HUES6 (cell line): ENCODE measurements at regions not wholly inside any gene's neighbourhood (a gene's known extent, or its start where the extent isn't known, plus 50 kb on each side); places are given as distances from the start of the nearest gene placed in this dataset.

Experiments
- H3K27ac ChIP-seq: 2 replicates; pipeline ENCODE4 v1.7.0; 2013; ENCODE audit warnings: low read depth, mild to moderate bottlenecking, low read length, inconsistent platforms
- H3K27me3 ChIP-seq: 2 replicates; pipeline ENCODE4 v1.6.1; 2013; ENCODE audit warnings: low read length; ENCODE audit not compliant: control insufficient read depth, insufficient read depth
- H3K36me3 ChIP-seq: 2 replicates; pipeline ENCODE4 v1.6.1; 2013; ENCODE audit warnings: low read length; ENCODE audit not compliant: control insufficient read depth, insufficient read depth
- H3K4me1 ChIP-seq: 2 replicates; pipeline ENCODE4 v1.6.1; 2013; ENCODE audit warnings: low read length; ENCODE audit not compliant: control insufficient read depth, insufficient read depth
- H3K4me3 ChIP-seq: 2 replicates; pipeline ENCODE4 v1.5.1; 2013; ENCODE audit warnings: low read depth, low read length
- H3K9ac ChIP-seq: one replicate; pipeline ENCODE4 v1.6.1; 2013; ENCODE audit warnings: mild to moderate bottlenecking, low read length
- H3K9me3 ChIP-seq: 2 replicates; pipeline ENCODE4 v1.6.1; 2013; ENCODE audit warnings: low read depth, low read length; ENCODE audit not compliant: control insufficient read depth, insufficient read depth

DNA sequence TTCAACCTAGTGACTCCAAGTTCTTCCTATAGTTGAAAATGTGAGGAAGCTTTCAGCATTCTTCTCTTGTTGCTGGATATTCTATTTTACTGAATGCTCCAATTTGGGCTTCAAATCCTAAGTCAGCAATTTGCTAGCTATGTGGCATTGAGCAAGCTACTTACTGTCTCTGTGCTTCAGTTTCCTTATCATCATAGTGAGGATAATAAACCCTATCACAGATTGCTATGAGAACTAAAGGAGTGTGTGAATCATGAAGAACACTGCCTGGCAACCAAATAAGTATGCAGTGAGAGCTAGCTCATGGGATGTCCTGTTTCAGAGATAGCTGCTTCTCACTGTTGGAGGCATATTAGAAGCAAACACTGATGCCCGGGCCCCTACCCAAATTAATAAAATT, 163.8 kb upstream of the CDIN1 start:
- no peak overlapping the region for H3K27ac ChIP-seq
- no peaks in the 10 kb centered on the region for H3K4me1 ChIP-seq
- H3K9ac ChIP-seq, result no peak overlapping the region
- H3K27me3 ChIP-seq, result no peaks in the 10 kb centered on the region
- no peaks in the 10 kb centered on the region for H3K9me3 ChIP-seq
- no peak overlapping the region for H3K4me3 ChIP-seq
- H3K36me3 ChIP-seq, result no peaks in the 10 kb centered on the region

DNA sequence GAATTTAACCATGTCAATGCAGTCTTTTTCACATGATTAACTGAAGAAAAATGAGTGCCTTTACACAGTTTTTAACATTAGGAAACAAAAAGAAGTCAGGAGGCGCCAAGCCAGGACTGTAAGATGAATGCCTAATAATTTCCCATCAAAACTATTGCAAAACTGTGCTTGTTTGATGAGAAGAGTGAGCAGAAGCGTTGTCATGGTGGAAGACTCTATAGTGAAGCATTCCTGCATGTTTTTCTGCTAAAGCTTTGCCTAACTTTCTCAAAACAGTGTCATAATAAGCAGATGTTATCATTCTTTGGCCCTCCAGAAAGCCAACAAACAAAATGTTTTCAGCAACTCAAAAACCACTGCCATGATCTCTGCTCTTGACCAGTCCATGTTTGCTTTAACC, 156.8 kb upstream of the CDIN1 start:
- Histone ChIP-seq H3K27me3 (no peaks in the 10 kb centered on the region), H3K9me3 (no peaks in the 10 kb centered on the region), H3K36me3 (no peaks in the 10 kb centered on the region), H3K27ac (no peak overlapping the region), H3K9ac (no peak overlapping the region), H3K4me3 (no peak overlapping the region), H3K4me1 (peaks cover 12% of the 10 kb centered on the region)

DNA sequence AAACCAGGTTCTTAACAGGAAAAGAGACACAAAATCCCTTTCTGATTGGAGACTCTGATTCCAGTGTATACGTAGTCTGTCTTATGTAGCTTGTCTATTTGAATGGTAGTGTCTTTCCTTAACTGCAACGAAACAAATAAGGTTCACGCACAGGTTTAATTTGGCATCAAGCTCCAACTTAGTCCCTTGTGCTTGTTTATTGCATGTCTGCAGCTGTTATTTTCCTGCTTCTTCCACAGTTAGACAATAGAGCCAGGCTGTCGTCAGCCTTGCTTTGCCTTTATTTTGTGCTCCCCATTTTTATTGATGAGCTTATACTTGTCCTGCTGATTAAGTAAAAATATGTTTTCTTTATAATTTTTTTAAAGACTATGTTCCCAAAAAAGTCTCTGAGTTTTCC, 152.7 kb upstream of the CDIN1 start:
- Histone ChIP-seq H3K27me3 (no peaks in the 10 kb centered on the region), H3K27ac (no peak overlapping the region), H3K9ac (no peak overlapping the region)

DNA sequence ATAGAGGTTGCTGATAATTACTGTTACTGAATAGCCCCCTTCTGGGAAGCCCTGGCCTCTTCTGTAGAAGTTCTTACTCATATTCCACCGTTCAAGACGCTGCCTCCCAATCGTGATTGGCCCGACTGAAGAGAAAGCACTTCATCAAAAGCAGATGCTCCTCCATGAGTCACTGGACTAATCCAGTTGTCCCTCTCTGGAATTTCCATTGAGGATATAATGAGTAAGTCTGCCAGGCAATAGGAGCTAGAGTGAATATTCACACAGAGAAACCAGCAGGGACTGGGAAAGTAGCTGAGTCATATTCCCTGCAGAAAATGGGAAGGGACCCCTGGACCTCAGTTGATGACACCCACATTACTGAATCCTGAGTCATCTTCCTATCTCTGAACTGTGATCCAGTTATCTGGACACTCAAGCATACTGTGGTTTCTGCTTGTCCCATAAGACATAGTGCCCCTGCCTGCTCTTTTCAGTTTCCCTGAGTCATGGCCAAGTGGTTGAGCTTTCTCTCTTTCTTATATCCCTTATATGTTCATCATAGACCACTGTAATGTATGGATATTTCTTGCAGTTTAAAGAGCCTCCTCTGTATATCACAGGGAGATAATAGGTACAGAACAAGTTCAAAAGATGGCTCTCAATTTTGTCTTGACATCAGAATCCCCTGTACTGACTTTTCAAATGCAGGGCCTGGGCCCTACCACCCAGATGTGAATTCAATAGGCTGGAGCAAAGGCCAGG, 151.2 kb upstream of the CDIN1 start:
- Histone ChIP-seq H3K9ac (no peak overlapping the region), H3K27ac (peak overlapping the region; percentile 53; the same call in 1 of the 2 replicates), H3K4me1 (peaks cover 25% of the 10 kb centered on the region), H3K4me3 (no peak overlapping the region), H3K36me3 (no peaks in the 10 kb centered on the region), H3K9me3 (no peaks in the 10 kb centered on the region), H3K27me3 (no peaks in the 10 kb centered on the region)

More for the DNA sequence above, 152.7 kb upstream of the CDIN1 start:
- Histone ChIP-seq H3K4me1 (peaks cover 25% of the 10 kb centered on the region), H3K4me3 (no peak overlapping the region), H3K36me3 (no peaks in the 10 kb centered on the region), H3K9me3 (no peaks in the 10 kb centered on the region)

DNA sequence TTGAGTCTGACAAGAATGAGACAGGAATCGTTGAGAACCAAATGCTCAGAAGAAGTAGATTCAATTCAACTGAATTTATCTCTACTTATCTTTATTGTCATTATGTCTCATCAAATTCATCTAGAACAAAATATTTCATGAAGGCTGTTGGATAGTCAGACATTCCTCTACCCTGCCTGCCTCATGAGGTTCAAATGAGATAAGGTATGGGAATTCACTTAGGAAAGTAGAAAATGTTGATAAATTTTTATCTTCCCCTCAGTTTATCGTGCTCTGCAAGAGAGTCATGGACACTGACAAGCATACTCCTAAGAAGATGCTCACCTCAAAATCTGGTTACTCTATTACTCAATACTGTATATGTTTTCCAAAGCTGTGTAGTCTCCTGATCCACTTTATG, 149.7 kb upstream of the CDIN1 start:
- Histone ChIP-seq H3K27ac (no peak overlapping the region), H3K36me3 (no peaks in the 10 kb centered on the region), H3K9me3 (no peaks in the 10 kb centered on the region), H3K27me3 (no peaks in the 10 kb centered on the region), H3K4me1 (peaks cover 25% of the 10 kb centered on the region), H3K9ac (no peak overlapping the region), H3K4me3 (no peak overlapping the region)

DNA sequence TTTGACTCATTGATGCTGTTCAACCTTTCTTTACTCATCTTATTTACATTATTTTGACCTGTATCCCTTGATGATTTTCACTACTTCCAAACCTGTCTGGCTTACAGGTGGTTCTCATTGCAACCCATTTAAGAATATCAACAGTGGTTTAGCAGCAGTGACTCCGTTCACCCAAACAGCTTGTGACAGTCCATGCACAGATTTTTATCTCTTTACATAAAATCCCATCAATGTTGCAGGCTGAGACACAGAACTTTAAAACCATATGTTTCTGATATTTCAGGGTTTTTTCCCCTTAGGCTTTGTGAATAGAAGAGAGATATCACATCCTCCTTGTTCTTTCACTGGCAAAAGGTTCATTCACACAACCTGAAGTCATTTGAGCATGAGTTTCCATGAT, 149.1 kb upstream of the CDIN1 start:
- Histone ChIP-seq H3K27me3 (no peaks in the 10 kb centered on the region), H3K27ac (no peak overlapping the region), H3K4me1 (peaks cover 25% of the 10 kb centered on the region), H3K9ac (no peak overlapping the region), H3K36me3 (no peaks in the 10 kb centered on the region), H3K4me3 (no peak overlapping the region), H3K9me3 (no peaks in the 10 kb centered on the region)

DNA sequence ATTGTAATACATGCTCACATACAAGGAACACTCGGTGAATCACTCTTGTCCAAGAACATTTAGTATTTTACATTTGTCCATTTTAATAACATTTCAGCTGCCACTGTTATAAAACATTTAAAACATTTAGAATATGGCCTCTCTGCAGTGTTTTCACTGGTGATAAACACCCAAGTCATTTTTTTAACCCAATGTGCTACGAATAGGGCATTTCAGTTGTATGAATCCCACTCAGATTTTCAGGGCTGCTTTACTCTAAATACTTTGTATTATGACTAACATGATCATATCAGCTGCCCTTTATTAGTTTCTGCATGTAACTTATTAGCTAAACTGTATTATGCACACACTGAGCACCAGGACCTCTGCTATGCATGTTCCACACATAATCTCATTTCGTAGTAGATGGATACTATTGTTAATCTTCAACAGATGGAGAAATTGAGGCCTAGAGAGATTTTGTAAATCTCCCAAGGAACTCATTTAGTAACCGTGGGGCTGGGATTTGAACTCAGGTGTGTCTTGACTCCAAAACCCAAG, 148.6 kb upstream of the CDIN1 start:
- no peaks in the 10 kb centered on the region for H3K36me3 ChIP-seq
- no peaks in the 10 kb centered on the region for H3K9me3 ChIP-seq
- H3K9ac ChIP-seq, result no peak overlapping the region
- no peak overlapping the region for H3K27ac ChIP-seq
- no peaks in the 10 kb centered on the region for H3K27me3 ChIP-seq
- H3K4me3 ChIP-seq, result no peak overlapping the region
- peaks cover 25% of the 10 kb centered on the region for H3K4me1 ChIP-seq

DNA sequence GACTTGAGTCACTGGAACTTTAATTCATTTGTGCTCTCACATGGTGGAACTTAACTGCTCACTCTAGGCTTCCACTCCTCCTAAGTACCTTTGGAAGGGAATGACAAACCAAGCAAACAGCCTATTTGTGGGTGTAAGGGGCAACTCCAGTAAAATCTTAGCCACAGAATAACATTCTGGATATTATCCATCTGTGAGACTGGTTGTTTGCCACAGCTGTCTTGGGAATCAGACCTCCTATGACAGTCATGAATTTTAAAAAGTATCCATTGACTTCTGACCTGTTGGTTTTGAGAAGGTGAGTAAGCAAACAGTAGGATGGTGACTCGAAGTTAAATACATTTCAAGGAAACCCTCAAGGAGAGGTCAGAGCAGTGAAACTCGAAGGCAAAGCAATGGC, 147.3 kb upstream of the CDIN1 start:
- H3K27ac ChIP-seq, result no peak overlapping the region
- no peak overlapping the region for H3K4me3 ChIP-seq
- no peaks in the 10 kb centered on the region for H3K27me3 ChIP-seq
- H3K4me1 ChIP-seq, result peaks cover 16% of the 10 kb centered on the region
- H3K9ac ChIP-seq, result no peak overlapping the region
- H3K36me3 ChIP-seq, result no peaks in the 10 kb centered on the region
- H3K9me3 ChIP-seq, result no peaks in the 10 kb centered on the region

DNA sequence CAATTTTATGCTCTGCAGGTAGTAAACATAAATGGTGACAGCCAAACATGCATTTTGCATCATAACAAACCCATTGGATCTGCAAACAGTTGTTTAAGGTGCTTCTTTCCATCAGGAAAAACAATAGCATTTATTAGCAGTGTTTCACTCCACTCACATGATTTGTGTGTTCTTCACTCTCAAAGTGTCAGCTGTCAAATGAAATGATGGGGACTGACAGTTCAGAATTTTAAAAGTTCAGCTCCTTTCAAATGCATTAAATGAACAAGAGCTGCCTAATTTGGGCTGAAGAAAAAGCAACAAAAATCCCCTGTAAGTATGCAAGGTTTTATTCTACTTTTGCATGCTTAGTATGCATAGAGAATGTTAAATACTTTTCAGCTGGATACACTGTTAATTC, 145.2 kb upstream of the CDIN1 start:
- H3K9ac ChIP-seq, result no peak overlapping the region
- H3K4me3 ChIP-seq, result no peak overlapping the region
- no peak overlapping the region for H3K27ac ChIP-seq
- H3K4me1 ChIP-seq, result no peaks in the 10 kb centered on the region
- no peaks in the 10 kb centered on the region for H3K27me3 ChIP-seq
- no peaks in the 10 kb centered on the region for H3K9me3 ChIP-seq
- H3K36me3 ChIP-seq, result no peaks in the 10 kb centered on the region

DNA sequence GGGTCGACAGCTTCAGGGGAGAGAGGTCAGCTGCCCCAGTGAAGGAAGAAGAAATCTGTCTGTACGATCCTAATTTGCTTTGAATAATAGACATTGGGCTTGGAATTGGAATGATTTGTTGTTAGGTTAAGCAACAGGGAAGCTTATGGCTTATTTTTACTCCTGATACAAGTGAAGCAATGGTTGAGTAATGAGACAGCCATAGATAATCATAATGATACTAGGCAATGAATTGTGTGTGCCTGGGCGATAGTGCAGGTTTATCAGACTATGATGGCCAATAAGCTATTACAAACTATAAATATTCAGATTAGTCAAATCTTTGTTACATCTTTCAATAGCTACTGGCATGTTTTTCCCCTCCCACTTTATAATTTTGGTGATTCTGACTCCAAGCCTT, 140.9 kb upstream of the CDIN1 start:
- Histone ChIP-seq H3K36me3 (no peaks in the 10 kb centered on the region), H3K4me1 (no peaks in the 10 kb centered on the region), H3K9ac (no peak overlapping the region), H3K4me3 (no peak overlapping the region), H3K9me3 (no peaks in the 10 kb centered on the region), H3K27me3 (no peaks in the 10 kb centered on the region), H3K27ac (no peak overlapping the region)

DNA sequence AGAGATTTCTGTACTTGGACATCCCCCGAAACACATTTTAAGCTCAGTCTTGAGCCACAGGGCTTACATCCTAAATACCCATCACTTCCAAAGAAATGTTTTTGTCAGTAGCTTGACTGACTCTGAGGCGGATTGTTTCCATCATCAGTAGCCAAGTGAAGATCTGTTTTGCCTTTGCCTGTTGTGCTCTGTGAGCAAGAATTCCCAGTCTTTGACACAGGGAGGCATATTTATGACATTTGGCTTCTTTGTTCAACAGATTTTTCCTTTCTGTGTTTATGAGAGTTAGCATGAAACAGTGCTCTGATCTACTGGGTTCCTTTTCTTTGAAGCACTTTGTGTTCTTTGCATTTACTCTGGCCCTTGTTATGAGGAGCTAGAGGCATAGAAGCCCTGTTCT, 132.1 kb upstream of the CDIN1 start:
- no peaks in the 10 kb centered on the region for H3K36me3 ChIP-seq
- no peak overlapping the region for H3K27ac ChIP-seq
- H3K4me3 ChIP-seq, result no peak overlapping the region
- no peaks in the 10 kb centered on the region for H3K9me3 ChIP-seq
- no peaks in the 10 kb centered on the region for H3K27me3 ChIP-seq
- H3K4me1 ChIP-seq, result no peaks in the 10 kb centered on the region
- H3K9ac ChIP-seq, result no peak overlapping the region
